HG02870 (cell line): ENCODE measurements at regions not wholly inside any gene's neighbourhood (a gene's known extent, or its start where the extent isn't known, plus 50 kb on each side); places are given as distances from the start of the nearest gene placed in this dataset.
A peak's percentile ranks its signal among the peaks of the same experiment; 100 is the strongest.
"Not testable (repeated sequence)": the region's sequence is repeated elsewhere in the genome, so short reads cannot be mapped to it uniquely, and the experiment has no call there.

Experiments
- ATAC-seq: cut with Tn5 transposase; IDR thresholded peaks from one replicate; pipeline ENCODE4 v1.9.1; 2021; ENCODE audit warnings: mild to moderate bottlenecking, moderate library complexity; ENCODE audit not compliant: unreplicated experiment

DNA sequence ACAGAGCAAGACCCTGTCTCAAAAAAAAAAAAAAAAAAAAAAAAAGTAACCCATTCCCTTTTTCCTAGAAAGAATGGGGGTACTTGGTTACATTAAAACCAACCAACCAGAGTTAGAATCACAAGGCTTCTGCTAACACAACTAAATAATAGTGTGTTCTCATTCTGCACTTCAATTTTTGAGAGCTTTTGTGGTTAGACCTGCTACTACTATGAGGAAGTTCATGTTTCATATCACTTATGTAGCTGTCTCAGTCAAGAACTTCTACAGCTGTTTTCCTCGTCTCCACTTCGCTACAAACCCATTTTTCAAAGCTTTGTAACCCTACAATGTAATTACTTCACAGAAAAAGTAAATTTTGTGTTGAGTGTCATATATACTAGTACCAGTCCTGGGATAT lies 58.3 kb downstream of the PDHA2 start:
- peak; percentile 81 for ATAC-seq

DNA sequence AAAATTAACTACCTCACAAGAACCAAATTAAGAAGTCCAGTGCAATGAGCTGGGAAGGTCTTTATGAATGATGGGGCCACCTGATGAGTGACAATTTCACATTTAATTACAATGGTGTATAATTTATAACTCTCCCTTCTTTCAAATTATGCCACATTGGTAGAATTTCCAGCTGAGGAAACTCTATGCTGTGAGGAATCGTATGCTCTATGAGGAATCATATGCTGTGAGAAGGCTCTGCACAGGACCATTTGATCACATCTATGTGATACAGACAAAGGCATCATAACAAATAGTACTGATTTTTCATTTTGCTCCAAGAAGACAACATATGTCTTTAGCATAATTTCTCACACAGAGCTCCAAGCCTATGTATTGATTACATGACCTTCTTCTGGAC lies 69.3 kb downstream of the PDHA2 start:
- ATAC-seq: no peak

DNA sequence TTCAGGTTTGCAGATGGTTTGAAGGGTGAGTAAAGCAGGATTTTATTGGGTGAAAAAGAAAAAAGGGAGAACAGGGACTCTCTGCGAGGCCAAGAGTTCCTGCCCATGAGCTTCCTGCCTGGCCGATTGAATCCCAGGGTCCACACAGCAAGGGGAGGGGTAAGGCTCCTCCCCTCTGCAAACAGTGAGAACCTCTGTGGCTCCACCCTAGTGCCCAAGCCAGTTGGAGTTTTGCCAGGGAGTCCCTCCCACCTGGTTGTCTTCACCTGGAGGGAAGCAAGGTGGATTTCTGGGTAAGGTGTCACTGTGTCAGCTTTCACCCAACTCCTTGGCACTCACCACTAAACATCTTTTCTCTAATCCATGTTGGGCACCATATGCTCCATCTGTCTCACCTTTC lies 70.9 kb downstream of the PDHA2 start:
- no peak for ATAC-seq

DNA sequence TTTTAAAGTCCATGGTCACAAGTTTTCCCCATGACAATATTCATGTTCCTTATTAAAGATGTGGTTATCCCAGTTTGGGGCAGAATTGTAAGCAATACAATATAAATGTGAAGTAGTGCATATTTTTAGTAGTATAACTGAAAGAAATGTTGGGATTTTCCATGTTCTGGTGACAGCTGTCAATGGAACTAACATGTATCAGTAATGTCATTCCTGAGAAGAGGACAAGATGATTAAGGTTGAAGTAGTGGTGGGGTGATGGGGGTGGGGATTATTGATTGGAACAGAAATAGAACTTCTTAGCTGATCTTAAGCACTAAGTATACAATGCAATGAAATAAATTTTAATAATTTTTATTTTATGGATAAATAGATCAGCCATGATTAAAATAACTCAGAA lies 81.6 kb downstream of the PDHA2 start:
- no peak for ATAC-seq

DNA sequence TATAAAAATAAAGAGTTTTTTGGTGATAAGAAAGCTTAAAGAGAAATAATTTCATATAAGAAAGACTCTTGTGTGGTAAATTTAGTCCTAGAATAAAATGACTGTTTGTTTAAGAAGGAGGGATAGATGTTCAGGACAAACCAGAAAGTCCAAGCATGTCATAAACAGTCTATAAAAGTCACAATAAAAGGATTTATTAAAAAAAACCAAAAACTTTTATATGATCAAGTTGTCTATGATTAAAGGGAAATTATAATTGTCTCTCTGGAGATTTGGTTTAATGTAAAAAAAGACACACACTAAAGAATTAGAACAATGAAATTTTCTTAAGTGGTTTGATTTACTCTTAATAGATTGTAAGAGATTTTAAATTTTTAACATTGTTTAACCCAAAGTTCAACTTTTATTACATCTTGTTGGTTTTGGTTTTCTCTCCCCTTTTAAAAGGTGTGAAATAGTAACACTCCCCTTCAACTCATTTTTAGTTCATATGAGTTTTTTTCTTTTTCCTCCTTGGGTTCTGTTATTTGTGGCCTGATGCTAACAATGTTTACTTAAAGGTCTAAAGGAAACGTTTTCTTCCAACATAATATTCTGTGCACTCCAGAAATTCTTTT lies 89.7 kb downstream of the PDHA2 start:
- ATAC-seq: no peak

DNA sequence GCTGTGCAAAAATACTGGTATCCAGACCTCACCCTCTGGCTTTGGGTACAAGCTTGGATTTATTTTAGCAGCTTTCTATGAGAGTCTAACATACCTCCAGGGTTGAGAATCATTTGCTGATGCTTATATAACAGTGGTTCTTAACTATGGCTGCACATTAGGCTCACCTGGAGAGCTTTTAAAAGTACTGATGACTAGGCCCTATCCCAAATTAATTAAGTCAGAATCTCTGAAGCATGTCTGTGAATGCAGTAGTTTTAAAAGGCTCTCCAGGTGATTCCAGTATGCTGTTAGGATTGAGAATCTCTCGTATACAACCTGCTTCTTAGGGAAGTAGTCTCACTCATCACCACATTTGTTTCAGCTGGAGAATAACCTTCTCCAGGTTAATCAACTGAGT lies 99.2 kb downstream of the PDHA2 start:
- ATAC-seq: no peak

DNA sequence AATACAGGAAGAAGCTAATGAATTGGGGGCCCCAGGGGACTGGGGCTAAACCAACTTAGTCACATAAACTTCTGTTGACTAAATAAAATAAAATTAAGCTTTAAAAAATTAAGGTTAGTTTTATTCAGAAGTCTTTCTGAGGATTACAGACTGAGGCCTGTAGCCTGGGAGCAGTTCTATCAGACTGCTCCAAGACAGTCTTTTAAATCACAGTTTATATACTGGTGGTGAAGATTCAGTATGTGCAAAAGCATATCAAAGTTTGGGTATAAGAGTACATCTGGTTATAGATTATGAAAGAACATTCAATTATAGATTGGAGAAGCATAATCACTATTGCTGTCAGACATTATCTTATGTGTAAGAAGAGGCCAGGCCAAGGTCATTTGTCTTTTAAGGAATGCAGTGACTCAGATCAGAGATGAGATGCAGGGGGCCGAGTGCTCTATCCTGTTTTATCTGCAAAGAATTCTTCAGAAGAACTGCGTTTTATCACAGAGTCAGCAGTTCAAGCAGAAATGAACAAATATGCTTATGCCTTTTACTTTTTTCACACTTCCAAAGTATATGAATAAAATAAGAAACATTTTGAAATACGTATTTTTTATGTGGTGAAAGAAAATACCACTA lies 109.4 kb downstream of the PDHA2 start:
- no peak for ATAC-seq

DNA sequence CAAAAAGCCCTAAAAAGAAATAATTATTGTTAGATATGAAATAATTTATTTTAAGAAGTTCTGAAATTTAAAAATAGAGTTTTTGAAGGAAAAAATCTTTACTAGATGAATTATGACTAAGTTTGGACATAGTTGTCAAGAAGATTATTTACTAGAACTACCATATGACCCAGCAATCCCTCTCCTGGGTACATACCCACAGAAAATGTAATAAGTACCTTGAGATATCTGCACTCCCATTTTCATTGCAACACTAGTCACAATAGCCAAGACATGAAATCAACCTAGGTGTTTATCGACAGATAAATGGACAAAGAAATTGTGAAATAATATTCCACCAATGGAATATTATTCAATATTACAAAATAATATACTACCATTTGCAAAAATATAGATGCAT lies 109.9 kb downstream of the PDHA2 start:
- ATAC-seq: no peak

DNA sequence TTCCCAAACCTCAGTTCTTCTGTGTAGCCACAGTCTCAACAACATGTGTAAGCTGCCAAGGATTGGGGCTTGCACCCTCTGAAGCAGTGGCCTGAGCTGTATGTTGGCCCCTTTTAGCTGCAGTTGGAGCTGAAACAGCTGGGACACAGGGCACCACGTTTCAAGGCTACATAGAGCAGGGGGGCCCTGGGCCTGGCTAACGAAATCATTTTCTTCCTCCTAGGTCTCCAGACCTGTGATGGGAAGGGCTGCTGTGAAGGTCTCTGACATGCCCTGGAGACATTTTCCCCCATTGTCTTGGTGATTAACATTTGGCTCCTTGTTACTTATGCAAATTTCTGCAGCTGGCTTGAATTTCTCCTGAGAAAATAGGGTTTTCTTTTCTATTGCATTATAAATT lies 112.6 kb downstream of the PDHA2 start:
- not testable (repeated sequence) for ATAC-seq

DNA sequence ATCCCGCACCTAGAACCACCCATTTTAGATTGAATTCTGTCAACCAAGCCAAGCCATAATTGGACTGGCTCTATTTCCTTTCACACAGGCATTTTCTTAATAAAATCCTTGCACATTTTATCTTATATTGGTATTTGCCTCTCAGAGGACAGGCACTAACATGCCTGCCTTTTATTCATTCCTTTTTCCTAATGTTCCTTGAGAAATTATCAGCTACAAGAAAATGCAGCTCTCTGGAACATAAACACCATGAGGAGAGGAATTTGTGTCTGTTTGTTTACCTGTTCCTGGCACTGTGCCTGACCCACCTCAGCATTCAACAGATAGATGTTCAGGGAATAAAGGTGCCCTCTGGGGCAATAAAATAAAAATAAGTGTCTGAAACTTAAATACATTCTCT lies 116.2 kb downstream of the PDHA2 start:
- no peak for ATAC-seq

DNA sequence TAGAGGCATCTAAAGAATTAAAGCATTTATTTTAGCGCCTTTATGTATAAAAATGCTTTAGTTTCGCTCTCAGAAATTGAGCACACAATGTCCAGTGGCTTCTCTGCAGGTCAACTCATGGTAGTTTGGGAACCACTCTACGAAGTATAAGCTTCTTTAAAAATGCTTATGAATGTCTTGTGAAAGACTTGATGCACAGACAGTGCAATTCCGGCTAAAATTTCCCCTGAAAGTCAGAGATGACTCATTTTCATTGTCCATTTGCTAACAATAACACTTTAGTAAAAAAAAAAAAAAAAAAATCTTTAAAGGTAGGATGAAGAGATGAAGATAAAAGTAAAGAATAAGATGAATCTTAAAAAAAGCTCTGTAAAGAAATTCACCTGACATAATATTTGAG lies 117.2 kb downstream of the PDHA2 start:
- no peak for ATAC-seq

DNA sequence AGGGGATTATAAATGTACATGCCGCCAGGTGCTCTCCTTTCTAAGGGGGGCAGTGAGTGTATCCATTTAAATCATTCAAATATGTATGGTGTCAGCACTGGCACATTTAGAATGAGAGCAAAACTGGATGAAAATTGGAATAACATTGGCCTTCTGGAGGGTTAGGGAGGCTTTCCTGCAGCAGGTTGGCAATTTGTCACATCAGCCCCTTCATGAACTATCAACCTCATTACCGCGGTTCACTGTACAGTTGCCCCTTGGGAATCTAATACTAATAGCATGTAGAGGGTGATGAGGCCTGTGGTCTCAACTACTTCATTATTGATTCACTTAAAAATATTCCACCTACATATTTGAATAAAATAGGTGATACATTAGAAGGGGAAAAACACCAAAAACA lies 117.9 kb downstream of the PDHA2 start:
- ATAC-seq: no peak

DNA sequence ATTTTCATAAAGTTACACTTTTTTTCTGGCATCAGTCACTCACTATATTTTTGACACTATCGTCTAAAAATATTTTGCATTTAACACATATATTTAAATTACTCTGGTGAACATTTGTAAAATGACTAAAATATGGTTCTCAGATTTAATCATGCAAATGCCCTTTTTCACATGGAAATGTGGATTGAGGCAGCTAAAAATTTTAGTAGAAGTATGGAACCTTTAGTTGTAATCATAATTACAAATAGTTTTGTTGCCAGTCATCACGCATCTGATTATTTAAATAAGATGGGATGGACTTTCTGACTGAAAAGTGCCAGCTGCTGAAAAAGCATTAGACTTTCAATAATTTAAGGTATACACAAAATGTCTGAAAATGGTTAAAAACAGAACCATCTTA lies 119.3 kb downstream of the PDHA2 start:
- ATAC-seq: no peak

DNA sequence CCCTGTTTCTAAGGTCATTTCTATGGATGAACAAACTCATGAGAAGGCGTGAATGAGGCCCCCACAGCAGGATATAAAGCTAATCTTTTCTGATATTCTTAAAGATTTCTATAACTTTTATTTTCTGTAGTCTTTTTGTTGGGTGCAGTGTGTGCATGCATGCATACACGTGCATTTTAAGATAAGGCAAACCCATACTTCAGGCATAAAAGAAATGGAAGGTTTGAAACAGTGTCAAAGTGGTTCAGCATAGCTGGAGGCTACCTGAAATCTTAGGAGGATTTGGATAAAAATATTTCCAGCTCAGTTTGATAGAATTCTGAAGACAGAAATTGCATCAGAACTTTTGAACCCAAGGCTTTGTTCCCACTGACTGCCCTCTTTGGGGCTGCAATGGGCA lies 119.7 kb downstream of the PDHA2 start:
- ATAC-seq: no peak

DNA sequence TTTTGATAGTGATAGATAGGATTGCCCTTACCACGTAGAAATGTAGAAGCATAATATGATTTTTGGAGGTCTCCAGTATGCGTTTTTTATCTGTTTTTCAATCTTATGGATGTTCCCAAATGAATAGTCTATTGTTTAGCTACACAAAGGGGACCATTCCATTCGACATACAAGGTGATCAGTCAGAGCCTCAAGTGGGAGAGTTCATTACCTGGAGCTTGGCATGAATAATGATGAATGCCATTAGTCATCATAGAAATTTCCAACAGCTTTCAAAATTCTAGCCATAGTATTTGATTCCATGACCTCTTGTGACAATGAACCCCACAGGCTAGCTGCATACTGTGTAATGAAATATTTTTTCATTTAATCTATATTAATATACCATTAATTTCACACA lies 123.6 kb downstream of the PDHA2 start:
- no peak for ATAC-seq

DNA sequence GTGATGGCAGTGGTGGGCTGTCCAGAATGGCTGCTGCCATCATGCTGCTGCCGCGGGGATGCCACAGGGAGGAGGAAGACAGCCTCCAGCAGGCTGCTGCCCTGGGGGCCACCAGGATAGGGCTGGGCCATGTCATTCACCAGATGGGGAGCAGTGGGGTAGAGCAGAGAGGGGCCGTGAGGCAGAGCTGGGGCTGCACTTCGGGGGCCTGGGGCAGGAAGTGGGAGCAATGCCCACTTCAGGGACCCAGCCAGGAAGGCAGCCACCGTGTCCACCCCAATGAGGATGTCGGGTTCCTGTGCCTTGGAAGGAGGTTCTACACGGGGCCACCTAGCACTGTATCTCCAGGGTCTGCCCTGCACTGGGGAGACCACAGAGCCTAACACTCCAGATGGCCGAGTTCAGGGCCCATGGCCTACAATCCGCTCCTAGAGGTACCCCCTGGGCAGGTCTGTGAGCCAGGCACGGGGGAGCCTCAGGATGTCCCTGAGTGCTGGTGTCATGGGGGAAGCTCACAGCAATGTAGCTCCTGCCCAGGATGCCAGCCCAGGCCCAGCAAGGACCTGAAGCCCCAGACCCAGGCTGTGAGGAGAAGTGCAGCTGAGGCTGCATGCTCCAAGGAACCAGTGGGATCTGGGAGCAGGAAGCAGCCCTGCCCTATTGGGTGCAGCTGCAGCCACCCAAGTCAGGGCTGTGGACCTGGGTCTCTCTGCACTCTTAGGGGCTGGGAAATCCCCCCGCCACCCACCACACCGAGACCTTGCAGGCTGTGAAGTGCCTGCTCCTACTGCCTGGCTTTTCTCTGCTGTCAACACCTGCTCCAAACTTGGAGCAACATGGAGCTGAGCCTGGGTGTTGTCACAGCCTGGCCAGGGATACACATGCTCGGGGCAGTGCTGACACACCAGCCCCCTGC lies 140.3 kb downstream of the PDHA2 start:
- ATAC-seq: no peak

DNA sequence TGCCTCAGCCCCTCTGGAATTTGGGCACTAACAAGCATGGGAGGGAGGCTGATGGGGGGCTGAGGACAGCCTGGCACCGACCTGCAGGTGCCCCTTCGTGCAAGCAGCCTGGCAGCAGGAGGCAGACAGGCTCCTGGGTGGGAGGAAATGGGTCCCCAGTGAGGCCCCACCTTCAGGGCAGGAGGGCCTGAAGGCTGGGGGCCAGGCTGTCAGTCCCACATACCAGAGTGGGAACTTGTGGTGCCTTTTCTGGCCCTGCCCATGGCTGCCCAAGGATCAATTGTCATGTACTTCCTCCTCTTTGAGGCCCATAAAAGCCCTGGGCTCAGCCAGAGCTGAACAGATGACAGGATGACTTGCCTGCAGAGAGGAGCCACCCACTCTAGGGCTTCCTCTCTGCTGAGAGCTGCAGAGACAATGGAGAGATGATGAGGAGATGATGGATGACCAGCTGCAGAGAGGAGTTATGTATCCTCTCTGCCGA lies 141.0 kb downstream of the PDHA2 start:
- ATAC-seq: no peak

DNA sequence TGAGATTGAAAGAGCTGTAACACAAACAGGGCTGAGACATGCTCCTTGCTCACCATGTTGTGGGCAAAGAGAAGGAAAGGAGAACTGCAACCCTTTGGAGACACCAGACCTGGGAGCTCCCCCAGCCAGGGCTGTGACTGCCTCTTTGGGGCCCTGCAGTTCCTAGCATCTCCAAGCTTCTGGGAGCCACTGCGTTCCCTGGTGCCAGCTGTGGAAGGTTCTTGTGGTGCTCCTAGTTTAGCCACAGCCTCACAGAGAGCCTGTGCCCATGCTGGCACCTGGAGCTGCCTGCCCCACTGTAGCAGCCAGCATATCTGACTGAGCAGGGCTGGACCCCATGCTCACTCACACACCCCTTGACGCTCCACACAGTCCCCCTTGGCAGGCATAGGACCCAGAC lies 141.7 kb downstream of the PDHA2 start:
- no peak for ATAC-seq

DNA sequence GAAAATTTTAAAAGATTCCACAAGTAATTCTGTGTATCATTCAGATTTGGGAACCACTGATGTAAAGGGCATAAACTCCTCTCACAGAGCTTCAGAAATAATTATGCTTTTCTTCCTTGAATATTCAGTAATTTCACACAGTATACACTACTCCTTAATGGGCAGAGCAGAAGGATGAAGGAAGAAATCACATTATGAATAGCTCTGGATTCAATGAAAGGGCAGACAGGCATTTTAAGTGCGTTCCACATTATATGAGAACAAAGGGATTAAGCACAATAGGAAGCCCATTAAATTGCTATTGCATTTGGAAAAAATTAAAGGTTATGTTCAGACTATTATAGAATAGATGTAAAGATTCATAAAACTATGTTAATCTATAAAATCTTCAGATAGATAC lies 142.6 kb downstream of the PDHA2 start:
- ATAC-seq: no peak

DNA sequence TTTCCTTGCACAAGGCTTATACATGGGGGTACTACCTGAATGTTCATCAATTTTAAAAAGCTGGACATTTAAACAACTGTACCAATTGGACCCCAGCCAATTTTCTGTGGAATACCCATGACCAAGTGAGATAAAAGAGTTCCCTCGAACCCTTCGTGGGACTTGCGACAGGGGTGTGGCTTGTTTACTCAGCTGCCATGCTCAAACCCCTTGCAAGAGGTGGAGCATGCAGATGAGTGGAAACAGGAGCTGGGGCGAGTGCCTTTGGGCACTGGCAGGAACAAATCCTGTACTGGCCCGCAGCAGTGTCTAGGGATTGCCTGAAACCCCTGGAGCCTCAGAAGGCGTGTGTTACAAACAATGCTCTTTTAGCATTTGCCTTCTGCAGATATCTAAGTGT lies 144.2 kb downstream of the PDHA2 start:
- no peak for ATAC-seq

DNA sequence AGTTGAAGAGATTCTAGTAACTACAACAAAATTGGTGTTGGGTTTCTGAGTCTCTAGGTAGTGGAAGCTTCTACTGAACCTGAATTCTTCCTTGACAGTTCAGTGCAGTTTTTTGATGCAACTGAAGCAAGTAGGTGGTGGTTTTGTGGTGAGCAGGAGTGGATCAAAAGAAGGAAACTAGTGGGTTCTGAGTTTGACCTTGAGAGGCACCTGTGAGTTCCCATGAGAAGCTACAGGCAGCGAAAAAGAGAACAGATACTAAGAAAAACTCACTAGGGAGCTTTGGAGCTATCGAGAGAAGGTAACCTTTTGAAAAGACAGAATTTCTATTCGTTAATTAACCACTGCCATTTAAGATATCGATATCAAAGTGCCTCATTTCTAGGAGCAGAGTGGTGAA lies 145.2 kb downstream of the PDHA2 start:
- no peak for ATAC-seq
